Ishikawa (cell line): ENCODE measurements at regions not wholly inside any gene's neighbourhood (a gene's known extent, or its start where the extent isn't known, plus 50 kb on each side); places are given as distances from the start of the nearest gene placed in this dataset.

Experiments
- CEBPB ChIP-seq: IDR thresholded peaks from 2 replicates; pipeline ENCODE4 v1.6.1; 2012
- CREB1 ChIP-seq: IDR thresholded peaks from 2 replicates; pipeline ENCODE4 v1.6.1; 2012; ENCODE audit warnings: low read depth
- EGR1 ChIP-seq: IDR thresholded peaks from 2 replicates; pipeline ENCODE4 v1.6.1; 2012
- EP300 ChIP-seq: IDR thresholded peaks from 2 replicates; pipeline ENCODE4 v1.6.1; 2012; ENCODE audit warnings: borderline replicate concordance
- FOXM1 ChIP-seq: IDR thresholded peaks from 2 replicates; pipeline ENCODE4 v1.6.1; 2012; ENCODE audit warnings: low read depth, borderline replicate concordance
- NFIC ChIP-seq: IDR thresholded peaks from 2 replicates; pipeline ENCODE4 v1.6.1; 2012
- RAD21 ChIP-seq: IDR thresholded peaks from 2 replicates; pipeline ENCODE4 v1.6.1; 2012; ENCODE audit warnings: low read depth
- TAF1 ChIP-seq: IDR thresholded peaks from 2 replicates; pipeline ENCODE4 v1.6.1; 2012; ENCODE audit warnings: low read depth, mild to moderate bottlenecking
- TCF12 ChIP-seq: IDR thresholded peaks from 2 replicates; pipeline ENCODE4 v1.6.1; 2012; ENCODE audit warnings: low read depth
- TEAD4 ChIP-seq: IDR thresholded peaks from 2 replicates; pipeline ENCODE4 v1.6.1; 2012
- YY1 ChIP-seq: IDR thresholded peaks from 2 replicates; pipeline ENCODE4 v1.6.1; 2012; ENCODE audit warnings: low read depth
- ZBTB7A ChIP-seq: IDR thresholded peaks from 2 replicates; pipeline ENCODE4 v1.6.1; 2012; ENCODE audit warnings: low read depth
- TF ChIP-seq, protein P1 (sequence below): IDR thresholded peaks from 2 replicates; pipeline ENCODE4 v1.6.1; 2012
- TF ChIP-seq, protein P2 (sequence below): IDR thresholded peaks from 2 replicates; pipeline ENCODE4 v1.6.1; 2012; ENCODE audit warnings: low read depth, mild to moderate bottlenecking
- TF ChIP-seq, protein P3 (sequence below): IDR thresholded peaks from 2 replicates; pipeline ENCODE4 v1.6.1; 2012

DNA sequence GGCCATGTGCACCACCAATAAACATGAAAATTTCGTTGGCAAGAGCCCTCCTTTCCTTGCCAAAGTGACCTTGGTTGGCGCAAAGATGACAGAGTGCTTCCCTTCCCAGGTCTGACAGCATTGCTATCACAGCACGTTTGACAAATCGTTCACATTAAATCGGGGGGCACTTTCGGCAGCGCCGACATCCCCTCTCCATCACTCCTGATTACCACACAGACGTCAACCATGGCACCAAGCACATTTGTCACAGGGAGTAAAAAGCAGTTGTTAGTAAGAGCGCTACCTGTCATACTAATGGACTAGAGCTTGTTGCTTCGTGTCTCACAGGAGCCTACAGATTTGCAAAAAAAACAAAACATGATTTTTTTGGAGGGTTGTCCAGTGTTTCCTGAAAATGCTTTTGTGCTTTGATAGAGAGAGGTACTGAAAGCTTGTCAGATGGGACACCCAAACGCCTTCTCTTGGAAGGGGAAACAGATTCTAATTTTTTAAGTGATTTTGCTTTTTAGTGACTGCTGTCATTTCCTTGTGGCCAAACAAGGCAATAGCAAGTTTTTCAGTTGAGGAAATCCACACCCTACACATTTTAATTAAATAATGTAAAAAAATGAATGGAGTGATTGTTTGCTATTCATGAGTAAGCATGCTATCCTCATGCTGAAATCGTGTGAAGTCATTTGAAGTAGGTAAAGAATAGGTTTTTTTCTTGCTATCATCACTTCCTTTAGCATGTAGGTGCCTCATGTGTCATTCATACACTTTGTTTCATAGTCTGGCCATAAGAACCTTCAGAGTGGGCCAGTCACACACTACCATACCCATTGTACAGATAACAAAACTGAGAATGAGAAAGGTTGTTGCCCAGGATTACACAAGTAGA lies 682.8 kb upstream of the WWC1 start:
- TF ChIP-seq YY1 (no peak), EP300 (no peak), EGR1 (no peak), CEBPB (no peak), ZBTB7A (no peak)
- TF ChIP-seq, protein P1, sequence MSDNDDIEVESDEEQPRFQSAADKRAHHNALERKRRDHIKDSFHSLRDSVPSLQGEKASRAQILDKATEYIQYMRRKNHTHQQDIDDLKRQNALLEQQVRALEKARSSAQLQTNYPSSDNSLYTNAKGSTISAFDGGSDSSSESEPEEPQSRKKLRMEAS, result no peak
- TF ChIP-seq, protein P2, sequence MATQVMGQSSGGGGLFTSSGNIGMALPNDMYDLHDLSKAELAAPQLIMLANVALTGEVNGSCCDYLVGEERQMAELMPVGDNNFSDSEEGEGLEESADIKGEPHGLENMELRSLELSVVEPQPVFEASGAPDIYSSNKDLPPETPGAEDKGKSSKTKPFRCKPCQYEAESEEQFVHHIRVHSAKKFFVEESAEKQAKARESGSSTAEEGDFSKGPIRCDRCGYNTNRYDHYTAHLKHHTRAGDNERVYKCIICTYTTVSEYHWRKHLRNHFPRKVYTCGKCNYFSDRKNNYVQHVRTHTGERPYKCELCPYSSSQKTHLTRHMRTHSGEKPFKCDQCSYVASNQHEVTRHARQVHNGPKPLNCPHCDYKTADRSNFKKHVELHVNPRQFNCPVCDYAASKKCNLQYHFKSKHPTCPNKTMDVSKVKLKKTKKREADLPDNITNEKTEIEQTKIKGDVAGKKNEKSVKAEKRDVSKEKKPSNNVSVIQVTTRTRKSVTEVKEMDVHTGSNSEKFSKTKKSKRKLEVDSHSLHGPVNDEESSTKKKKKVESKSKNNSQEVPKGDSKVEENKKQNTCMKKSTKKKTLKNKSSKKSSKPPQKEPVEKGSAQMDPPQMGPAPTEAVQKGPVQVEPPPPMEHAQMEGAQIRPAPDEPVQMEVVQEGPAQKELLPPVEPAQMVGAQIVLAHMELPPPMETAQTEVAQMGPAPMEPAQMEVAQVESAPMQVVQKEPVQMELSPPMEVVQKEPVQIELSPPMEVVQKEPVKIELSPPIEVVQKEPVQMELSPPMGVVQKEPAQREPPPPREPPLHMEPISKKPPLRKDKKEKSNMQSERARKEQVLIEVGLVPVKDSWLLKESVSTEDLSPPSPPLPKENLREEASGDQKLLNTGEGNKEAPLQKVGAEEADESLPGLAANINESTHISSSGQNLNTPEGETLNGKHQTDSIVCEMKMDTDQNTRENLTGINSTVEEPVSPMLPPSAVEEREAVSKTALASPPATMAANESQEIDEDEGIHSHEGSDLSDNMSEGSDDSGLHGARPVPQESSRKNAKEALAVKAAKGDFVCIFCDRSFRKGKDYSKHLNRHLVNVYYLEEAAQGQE, result no peak

DNA sequence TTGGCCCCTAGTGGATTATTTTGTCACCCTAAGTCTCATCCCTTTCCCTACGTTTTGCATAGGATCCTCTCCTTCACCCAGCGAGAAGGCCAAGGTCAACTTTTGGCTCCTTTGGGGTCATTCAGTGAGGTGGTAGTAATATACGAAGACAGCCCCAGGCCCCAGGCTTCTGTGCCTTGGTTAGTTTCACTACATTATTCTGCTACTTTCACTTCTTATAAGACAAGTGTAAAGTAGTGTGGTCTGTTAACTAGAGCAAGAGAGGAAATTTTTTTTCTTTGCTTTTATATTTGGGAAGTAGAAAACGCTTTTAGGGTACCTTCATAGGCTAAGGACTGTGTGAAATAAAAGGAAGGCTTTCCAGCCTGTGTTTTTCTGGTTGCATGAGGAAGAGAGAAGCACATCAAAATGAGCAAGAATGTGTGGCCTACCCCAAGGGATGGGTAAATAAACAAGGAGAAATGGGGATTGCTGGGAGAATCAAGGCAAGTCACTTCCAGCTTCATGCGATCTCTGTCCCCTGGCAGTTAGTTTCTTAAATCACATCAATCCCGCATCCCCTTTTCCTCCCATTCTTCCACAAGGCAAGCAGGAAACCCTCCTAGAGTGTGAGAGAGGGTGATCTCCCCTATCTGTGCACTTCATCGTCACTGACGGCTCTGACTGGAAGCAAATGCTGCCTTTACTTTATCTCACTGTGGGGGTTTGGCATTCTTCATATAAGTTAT lies 677.0 kb upstream of the WWC1 start:
- no peak for TF ChIP-seq YY1
- TF ChIP-seq, protein P2, result no peak
- TF ChIP-seq CEBPB, result no peak
- no peak for TF ChIP-seq EGR1
- TF ChIP-seq EP300, result no peak
- TF ChIP-seq, protein P3, sequence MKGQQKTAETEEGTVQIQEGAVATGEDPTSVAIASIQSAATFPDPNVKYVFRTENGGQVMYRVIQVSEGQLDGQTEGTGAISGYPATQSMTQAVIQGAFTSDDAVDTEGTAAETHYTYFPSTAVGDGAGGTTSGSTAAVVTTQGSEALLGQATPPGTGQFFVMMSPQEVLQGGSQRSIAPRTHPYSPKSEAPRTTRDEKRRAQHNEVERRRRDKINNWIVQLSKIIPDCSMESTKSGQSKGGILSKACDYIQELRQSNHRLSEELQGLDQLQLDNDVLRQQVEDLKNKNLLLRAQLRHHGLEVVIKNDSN, result no peak
- TF ChIP-seq, protein P1, result no peak
- TF ChIP-seq RAD21, result no peak
- no peak for TF ChIP-seq TEAD4
- TF ChIP-seq FOXM1, result no peak
- no peak for TF ChIP-seq TAF1
- TF ChIP-seq NFIC, result no peak
- no peak for TF ChIP-seq CREB1
- TF ChIP-seq TCF12, result no peak
- TF ChIP-seq ZBTB7A, result no peak

DNA sequence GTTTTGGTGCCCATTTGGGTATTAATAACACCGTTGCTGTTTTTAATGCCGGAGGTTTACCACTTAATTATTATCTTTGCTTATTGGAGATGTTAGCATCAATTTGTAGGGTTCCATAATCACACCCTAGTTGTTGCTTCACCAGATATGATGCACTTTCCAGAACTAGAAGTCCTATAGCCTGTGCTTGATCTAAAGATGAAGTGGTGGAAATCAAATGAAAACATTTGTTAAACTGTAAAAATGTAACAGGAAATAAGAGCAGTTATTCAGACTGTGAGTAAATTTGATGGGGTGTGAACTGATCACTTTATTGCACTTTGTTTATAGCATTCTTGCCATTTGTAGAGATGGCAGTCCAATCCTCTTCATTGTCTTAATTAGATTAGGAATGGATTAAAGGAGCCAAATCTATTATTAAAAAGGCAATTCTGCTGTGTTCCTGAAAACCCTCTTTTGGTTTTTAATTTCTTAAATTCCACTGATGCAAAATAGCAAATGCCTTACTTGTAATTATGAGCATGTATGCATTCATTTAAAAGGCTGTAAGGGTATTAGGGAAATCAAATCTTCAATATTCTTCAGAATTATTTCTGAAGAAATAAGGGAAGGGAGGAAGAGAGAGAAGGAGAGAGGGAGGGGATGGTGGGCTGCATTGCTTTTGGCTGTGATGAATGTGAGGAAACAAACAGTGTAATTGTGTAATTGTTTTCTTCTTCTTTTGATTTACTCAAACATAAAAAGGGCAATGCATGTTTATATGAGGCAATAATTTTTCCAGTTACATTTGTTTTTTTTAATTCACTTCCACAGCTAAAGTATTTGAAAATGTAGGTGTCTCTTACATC lies 675.2 kb upstream of the WWC1 start:
- TF ChIP-seq TAF1, result no peak
- TF ChIP-seq EGR1, result no peak
- TF ChIP-seq TEAD4, result no peak
- no peak for TF ChIP-seq NFIC
- TF ChIP-seq, protein P2, result no peak
- TF ChIP-seq, protein P1, result no peak
- TF ChIP-seq YY1, result no peak
- TF ChIP-seq FOXM1, result no peak
- TF ChIP-seq ZBTB7A, result no peak
- no peak for TF ChIP-seq EP300
- no peak for TF ChIP-seq RAD21
- TF ChIP-seq TCF12, result no peak
- TF ChIP-seq CREB1, result no peak
- TF ChIP-seq, protein P3, result no peak
- TF ChIP-seq CEBPB, result no peak
